NCI-H2227 (cell line): ENCODE measurements at regions not wholly inside any gene's neighbourhood (a gene's known extent, or its start where the extent isn't known, plus 50 kb on each side); places are given as distances from the start of the nearest gene placed in this dataset.
"Not testable (repeated sequence)": the region's sequence is repeated elsewhere in the genome, so short reads cannot be mapped to it uniquely, and the experiment has no call there.

Experiments used
- DNase-seq: peaks from one replicate; lab custom pipeline; 2025; ENCODE audit not compliant: unreplicated experiment; lab: John Stamatoyannopoulos, UW

- DNase-seq: no peak
These were observed 68.8 kb downstream of the SSX7 start for GRCh38 chrX:52585892-52586291.

GRCh38 chrX:52577464-52578173 lies 60.8 kb upstream of the XAGE1B start:
- no peak for DNase-seq

GRCh38 chrX:52576946-52577345 lies 60.1 kb upstream of the XAGE1B start:
- DNase-seq: no peak

DNA sequence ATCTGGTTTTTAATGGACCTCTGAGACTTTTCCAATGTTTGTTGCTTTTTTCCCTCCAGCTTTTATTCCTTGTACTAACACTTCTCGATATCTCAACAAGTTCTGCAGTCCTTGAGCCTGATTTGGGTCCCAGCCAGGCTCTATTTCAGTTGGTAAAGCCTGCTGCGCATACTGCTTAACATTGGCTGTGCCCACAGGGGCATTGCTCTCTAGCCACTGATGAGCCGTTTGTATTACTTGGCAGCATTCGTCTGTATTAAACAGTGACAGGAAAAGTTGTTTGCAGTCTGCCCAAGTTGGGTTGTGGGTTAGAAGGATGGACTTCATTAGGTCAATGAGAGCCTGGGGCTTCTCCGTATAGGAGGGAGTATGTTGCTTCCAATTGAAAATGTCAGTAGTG lies 59.6 kb upstream of the XAGE1B start:
- no peak for DNase-seq

DNA sequence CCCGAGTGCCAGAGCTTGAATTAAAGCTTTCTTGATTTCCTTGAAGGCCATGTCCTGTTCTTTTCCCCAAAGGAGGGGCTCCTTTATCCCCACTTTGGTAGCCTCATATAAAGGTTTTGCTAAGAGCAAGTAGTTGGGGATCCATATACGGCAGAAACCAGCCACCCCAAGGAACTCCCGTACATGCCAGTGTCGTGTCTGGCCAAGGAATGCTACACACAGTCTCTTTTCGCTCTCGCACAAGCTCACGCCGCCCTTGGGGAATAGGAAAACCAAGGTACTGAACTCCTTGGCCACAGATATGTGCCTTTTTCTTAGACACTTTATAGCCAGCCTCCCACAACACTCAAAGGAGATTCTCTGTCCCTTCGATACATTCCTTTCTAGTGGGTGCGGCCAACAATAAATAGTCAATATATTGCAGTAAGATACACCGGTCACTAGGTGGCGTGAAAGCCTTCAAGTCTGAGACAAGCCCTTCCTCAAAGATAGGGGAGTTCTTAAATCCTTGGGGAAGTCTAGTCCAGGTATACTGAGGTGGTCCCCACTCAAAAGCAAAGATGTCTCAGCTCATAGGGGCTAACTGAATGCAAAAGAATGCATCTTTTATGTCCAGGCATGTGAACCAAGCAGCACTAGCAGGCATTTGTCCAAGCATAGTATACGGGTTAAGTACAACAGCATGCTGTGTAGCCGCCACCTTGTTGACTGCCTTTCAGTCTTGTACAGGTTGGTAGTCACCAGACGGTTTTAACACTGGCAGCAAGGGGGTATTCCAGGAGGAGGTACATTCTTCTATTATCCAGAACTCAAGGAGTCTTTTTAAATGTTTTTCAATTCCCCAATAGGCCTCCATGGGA lies 57.8 kb upstream of the XAGE1B start:
- DNase-seq: peak; percentile 74

- not testable (repeated sequence) for DNase-seq
These were observed 51.3 kb upstream of the XAGE1B start for GRCh38 chrX:52568146-52568545.
